Activated T-cell treated with anti-CD3 and anti-CD28 coated beads, Interleukin-2, amount 50 U/mL, for 1 hour (primary cell): ENCODE measurements at regions not wholly inside any gene's neighbourhood (a gene's known extent, or its start where the extent isn't known, plus 50 kb on each side); places are given as distances from the start of the nearest gene placed in this dataset.

Source experiments
- DNase-seq: peaks from one replicate; pipeline ENCODE4 v3.0.0-alpha.2; 2020

DNA sequence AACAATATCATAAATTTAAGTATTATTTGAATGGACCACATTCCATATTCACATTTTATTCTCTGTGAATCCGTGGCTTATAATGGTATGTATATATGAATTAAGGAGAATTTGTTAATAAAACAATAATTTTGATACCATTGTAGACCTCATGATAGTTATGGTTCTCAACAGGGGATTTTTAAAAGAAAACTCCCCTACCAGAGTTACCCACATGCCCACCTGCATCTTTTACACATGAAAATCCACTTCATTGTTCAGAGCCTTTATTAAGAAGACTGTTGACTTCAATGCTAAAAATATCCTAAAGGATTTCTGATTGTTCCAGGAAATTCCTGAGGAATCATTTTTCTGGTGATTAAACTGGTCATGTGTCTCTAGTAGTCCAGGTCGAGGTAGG lies 557.7 kb upstream of the MEF2C start:
- no peak for DNase-seq

- DNase-seq = no peak
Observed at GRCh38 chr5:89437450-89438435, 554.8 kb upstream of the MEF2C start.

- DNase-seq = no peak
Observed at GRCh38 chr5:89436464-89436863, 553.5 kb upstream of the MEF2C start.

DNA sequence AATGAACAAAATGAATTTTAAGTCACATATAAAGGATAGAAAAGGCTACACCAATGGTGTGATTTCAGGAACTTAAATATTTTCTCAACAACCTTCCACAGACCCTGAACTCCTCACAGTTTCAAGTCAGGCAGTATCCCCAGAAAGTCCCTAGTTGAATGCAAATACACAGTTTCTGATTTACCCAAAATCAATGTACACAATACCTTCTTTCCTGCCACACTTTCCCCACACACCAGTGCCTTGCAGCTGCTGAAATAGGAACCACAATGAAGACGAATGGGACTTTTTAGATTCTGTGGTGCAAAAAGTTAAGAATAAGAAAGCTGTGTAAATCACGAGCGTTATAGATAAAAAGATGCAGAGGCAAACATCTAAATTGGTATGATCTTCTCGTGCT lies 552.4 kb upstream of the MEF2C start:
- no peak for DNase-seq

DNA sequence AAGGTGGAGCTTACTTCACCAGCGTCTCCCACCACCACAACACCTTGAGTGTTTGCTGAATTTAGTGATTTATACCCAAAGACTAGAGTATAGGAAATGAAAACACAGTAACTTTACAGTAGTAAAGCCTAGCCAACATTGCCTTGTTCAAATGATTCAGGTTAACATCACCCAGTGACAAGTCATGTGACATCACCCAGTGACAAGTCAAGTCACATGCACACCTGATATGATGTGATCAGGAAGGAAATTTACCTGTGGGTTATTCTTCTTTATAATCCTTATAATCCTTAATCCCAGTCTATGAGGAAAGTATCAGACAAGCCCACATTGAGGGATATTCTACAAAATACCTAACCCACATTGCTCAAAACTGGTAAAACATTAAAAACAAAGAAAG lies 545.6 kb upstream of the MEF2C start:
- no peak for DNase-seq

GRCh38 chr5:89425062-89425461 lies 542.1 kb upstream of the MEF2C start:
- DNase-seq = no peak

- DNase-seq = no peak
Observed at GRCh38 chr5:89421035-89421434, 538.1 kb upstream of the MEF2C start.

DNA sequence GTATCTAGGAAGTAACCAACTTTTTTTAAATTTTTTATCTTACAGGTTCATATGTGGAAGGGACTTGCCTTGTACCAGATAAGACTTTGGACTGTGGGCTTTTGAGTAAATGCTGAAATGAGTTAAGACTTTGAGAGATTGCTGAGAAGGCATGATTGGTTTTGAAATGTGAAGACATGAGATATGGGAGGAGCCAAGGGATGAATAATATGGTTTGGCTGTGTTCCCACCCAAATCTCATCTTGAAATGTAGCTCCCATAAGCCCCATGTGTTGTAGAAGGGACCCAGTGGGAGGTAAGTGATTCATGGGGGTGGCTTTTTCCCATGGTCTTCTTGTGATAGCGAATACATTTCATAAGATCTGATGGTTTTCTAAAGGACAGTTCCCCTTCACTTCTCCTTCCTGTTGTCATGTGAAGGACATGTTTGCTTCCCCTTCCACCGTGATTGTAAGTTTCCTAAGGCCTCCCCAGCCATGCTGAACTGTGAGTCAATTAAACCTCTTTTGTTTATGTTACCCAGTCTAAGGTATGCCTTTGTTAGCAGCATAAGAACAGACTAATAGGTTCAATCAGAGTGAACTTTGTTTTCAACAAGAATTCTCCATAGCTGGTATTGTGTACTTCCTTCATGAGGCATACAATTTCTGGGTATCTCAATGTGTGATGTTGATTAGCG lies 535.6 kb upstream of the MEF2C start:
- no peak for DNase-seq

- DNase-seq = no peak
Observed at GRCh38 chr5:89417990-89418389, 535.0 kb upstream of the MEF2C start.

- DNase-seq = no peak
Observed at GRCh38 chr5:89417515-89417914, 534.5 kb upstream of the MEF2C start.

GRCh38 chr5:89411891-89412290 lies 528.9 kb upstream of the MEF2C start:
- DNase-seq = no peak

DNA sequence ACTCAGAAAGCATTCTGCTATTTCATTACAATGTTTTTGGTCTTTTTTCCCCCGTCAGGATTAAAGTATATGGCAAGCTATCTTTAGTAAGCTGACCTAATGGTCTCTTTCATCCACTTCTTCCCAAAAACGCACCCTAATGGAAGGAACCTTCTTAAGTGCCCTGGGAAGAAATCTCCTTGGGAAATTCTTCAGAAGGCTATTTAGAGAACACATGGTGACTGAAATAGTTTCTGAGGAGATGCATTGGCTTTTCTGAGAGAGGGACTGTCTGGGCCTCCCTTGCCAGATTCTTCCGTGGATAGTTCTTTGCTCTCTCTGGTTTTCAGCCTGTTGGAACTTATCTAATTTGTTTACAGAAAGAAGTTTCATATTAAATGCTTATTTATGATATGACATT lies 524.1 kb upstream of the MEF2C start:
- no peak for DNase-seq

- no peak for DNase-seq
Observed at GRCh38 chr5:89401659-89402058, 518.7 kb upstream of the MEF2C start.

DNA sequence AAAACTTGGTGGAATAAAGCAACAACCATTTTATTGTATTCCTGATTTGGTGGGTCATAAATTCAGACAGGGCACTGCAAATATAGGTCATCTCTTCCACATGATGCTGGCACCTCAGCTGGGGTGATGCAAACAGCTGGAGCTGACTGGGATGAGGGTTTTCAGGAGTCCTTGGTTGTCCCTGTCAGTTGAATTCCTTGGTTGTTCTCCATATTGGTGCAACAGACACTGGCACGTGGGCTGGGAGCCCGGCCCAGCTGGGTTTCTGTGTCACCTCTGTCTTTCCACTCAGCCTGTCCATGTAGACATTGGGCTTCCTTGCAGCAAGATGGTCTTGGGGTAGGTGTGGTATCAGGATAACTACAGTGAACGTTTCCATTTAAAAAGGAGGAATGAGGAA lies 518.0 kb upstream of the MEF2C start:
- DNase-seq = no peak

DNA sequence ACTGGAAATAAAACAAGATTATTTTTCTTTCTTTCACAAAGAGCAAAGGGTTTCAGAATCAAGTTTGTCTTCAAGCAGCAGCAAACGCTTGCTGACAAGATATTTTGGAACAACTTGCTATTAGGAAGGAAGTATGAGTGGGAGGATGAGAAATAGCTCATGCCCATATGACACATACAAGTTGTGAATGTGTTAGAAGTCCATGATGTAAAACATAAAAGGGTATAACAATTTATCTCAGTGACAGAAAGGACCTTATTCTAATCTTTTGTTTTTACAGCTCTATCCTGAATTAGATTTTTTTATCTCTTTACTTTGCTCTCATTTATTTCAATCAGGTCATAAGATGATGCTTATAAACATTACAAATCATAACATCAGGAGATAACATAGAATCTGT lies 516.6 kb upstream of the MEF2C start:
- no peak for DNase-seq

DNA sequence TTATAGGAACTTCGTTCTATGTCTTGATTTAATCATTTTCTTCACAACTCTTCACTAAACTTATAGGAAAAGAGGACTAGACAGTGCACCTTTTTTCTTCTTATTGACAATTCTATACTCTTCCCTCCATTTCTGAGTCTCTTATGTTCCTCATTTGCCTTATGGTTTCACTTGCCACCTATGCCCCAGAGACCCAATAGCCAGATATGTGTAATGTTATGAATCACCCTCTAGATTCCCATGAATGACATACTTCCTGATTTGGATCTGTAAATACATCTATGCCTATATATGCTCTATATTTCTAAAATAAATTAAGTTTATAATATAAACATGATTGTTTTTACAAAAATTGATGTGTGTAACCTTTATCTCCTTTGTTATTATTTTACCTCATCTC lies 514.1 kb upstream of the MEF2C start:
- DNase-seq = no peak

- DNase-seq = no peak
Observed at GRCh38 chr5:89396278-89396954, 513.4 kb upstream of the MEF2C start.

DNA sequence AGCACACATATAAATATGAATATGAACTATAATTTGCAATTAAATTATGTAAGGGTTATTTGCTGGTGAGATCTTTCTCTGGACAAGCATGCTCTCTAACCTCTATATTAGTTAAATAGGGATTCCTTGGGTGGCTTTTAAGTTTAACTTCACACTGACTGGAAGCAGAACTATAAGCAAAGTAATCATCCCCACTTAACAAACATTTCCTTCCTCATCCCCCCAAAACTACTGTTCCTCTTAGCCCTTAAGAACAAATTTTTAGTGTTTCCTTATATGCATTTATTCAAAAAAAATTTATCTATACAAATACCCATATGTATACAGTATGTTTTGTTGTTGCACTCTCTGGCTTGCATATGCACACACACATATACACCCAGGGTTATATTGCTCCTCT lies 512.1 kb upstream of the MEF2C start:
- no peak for DNase-seq

DNA sequence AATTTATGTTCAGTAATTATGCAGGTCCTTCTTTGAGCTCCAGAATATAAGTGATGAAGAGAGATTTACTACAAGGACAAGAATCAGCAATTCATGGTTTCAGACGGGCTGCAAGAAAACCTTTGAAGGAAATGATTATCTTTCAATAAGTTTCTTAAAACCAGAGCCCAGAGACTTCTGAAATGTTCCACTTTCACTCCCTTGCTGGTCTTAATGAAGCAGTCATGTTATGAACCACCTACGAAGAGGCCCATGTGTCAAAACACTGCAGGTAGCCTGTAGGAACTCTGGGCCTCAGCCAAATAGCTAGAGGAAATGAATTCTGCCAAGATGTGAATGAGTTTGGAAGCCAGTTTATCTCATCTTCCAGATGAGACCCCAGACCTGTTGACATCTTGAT lies 505.9 kb upstream of the MEF2C start:
- DNase-seq = no peak

DNA sequence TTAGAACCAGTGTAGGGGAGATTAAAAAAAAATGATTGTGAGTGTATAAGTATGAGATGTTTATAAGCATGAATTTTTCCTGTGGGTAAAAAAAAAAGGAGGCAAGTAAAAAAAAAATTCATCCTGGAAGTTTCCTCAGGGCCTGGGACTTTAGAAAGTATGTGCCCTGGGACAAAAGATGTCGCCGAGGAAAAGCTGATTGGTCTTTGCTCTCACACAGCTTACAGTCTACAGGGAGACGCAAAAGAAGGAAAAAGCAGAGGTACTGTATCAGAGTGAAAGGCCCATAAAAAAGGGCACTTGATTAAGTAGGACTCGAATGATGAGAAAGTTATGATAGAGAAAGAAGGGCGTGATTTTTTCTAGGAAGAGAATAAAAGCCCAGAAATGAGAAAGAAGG lies 501.4 kb upstream of the MEF2C start:
- DNase-seq = no peak

DNA sequence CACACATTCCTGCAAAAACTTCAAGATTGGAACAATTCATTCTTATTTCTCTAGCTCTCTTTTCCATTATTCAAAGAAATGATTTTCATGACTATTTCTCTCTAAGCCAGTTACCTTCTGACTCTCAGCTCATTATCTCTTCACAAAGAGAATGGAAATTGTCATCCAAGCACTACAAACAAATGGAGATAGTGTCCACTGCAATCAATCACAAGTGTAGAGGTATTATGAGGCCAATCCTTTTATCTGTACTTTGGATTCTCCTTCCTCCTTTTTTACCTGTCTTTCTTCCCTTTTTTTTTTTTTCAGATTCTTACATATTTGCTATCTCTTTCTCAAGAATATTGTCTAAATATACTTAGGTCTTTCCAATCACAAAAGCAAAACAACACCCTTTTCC lies 497.7 kb upstream of the MEF2C start:
- DNase-seq = no peak

- no peak for DNase-seq
Observed at GRCh38 chr5:89377767-89378455, 494.9 kb upstream of the MEF2C start.
